ENCODE measurements at regions not wholly inside any gene's neighbourhood (a gene's known extent, or its start where the extent isn't known, plus 50 kb on each side); places are given as distances from the start of the nearest gene placed in this dataset.

DNA sequence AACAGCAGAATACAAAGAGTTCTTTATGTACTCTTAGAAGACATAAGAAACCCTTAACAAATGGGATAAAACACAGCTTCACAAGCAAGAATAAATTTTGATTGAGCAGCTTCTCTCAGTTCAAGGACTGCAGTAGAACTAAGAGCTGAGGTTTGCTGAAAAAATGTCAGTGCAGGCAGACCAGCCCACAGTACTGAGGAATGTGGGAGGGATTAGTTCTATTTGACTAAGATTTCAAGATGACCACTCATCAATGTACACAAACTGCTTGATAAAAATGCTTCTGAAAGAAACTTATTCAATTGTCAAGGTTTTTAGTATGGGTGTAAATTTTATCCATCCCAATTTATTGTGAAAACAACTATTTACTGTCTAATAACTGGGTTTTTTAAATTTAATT is 138.4 kb downstream of the SEC23A start:
- TF ChIP-seq, protein P1, sequence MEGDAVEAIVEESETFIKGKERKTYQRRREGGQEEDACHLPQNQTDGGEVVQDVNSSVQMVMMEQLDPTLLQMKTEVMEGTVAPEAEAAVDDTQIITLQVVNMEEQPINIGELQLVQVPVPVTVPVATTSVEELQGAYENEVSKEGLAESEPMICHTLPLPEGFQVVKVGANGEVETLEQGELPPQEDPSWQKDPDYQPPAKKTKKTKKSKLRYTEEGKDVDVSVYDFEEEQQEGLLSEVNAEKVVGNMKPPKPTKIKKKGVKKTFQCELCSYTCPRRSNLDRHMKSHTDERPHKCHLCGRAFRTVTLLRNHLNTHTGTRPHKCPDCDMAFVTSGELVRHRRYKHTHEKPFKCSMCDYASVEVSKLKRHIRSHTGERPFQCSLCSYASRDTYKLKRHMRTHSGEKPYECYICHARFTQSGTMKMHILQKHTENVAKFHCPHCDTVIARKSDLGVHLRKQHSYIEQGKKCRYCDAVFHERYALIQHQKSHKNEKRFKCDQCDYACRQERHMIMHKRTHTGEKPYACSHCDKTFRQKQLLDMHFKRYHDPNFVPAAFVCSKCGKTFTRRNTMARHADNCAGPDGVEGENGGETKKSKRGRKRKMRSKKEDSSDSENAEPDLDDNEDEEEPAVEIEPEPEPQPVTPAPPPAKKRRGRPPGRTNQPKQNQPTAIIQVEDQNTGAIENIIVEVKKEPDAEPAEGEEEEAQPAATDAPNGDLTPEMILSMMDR (IDR thresholded peaks at IDR 0.05), result no peak
- TF ChIP-seq POLR2A (IDR thresholded peaks at IDR 0.05), result no peak
- no peak for TF ChIP-seq POLR2AphosphoS5 (IDR thresholded peaks at IDR 0.05)
- no peak for TF ChIP-seq EP300 (IDR thresholded peaks at IDR 0.05)

All from gastroesophageal sphincter (tissue), 3 donors.